GM21515 (cell line): ENCODE measurements at regions not wholly inside any gene's neighbourhood (a gene's known extent, or its start where the extent isn't known, plus 50 kb on each side); places are given as distances from the start of the nearest gene placed in this dataset.

Experiments used
- ATAC-seq: cut with Tn5 transposase; IDR thresholded peaks from one replicate; pipeline ENCODE4 v1.9.1; 2021; ENCODE audit not compliant: unreplicated experiment

DNA sequence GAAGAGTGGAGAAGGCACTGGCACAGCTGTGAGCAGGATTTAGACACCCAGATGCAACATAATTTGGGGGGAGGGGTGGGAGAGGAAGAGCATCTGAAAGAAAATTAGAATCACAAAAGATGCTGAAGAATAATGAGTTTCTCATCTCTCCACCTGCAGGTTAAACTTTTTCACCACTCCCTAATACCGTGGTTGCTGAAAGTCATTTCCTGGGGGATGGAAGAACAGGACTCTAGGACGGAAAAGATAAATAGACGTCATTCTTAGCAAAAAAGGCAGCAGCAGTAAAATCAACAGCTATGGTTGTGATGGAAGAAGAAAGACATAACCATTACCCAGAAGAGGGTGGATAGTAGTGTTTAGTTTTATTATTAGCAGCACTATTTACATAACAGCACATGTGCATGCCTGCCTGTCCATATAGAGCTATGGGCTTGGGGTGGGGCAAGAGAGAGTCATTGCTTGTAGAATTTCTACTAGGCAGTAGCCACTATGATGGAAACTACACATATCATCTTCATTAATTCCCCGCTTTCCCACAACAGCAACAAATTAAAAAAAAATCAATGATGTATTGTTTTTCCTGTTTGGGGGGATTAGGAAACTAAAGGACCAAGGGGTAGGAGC lies 212.2 kb downstream of the TRIB2 start:
- no peak for ATAC-seq

DNA sequence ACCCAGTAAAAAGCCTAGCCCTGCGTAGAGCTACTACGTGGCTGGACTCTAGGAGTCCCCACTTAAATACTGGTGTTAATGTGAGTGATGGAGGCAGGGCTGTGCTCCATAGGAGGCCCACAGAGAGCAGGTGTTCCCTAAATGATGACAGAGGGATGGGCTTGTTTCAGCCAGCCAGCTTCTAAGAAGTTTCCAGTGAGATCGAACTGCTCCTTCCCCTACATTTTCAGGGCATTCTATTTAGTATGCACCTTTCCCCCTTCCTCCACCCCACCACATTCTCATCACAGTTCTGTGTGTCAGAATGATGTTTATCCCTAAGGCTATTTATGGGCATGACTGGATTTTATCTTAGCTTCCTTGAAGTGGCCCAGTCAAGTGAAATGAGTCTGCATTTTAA lies 213.0 kb downstream of the TRIB2 start:
- no peak for ATAC-seq

DNA sequence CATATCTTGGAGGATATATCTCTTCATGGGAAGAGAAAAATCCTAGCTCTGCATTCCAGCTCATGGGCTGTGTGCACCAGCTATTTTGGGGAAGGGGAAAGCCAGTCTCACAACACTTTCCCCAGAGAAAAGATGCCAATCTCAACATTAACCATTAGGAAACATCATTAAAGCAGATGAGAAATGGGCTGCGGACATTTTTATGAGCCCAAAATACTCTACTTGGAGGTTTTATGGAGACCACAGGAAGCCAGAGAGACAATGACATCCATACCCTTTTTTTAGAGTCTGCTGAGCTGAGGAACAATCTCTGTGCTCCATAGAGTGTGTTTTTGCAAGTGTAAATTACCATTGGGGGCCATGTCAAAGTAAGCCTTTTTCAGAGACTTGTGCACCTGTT lies 213.7 kb downstream of the TRIB2 start:
- ATAC-seq: no peak

DNA sequence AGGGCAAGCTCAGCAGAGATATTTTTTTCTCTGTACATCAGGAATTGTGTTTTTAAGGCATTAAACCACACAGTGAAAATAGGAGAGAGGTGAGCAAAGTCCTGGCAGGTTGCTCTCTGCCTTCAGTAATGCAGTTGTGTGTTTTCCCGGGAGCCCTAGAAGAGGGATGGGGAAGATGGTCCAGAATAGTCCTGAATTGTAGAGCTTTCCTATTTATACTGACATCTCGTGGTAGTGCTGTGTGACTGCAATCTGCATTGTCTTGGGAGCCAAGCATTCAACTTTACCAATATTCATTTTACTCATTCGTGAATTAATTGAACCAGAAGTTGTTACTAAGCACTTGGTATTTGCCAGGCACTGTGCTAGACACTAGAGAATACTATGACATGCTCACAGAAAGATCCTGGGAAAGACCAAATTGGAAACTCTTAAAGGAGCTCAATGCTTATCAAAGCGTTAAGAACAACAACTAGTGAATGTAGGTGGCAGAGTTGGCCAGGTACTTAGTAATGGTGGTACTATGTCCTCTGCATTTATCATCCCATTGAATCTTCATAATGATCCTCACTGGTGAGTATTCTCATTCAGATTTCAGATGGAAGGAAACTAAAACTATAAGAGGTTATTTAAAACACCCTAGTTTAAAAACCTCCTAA lies 214.6 kb downstream of the TRIB2 start:
- no peak for ATAC-seq

DNA sequence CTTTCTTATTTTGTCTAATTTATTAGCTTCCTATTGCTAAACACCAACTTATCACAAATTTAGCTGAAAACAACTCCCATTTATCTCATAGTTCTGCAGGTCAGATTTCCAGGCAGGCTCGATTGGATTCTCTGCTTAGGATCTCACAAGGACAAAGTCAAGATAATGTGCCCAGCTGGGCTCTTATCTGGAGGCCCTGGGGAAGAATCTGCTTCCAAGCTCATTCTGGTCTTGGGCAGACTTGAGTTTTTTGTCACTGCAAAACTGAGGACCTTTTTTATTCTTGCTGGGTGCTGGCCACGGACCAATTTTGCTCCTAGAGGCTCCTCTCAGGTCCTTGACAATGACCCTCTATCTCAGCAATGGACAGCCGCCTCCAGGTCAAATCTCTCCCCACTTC lies 215.5 kb downstream of the TRIB2 start:
- no peak for ATAC-seq

DNA sequence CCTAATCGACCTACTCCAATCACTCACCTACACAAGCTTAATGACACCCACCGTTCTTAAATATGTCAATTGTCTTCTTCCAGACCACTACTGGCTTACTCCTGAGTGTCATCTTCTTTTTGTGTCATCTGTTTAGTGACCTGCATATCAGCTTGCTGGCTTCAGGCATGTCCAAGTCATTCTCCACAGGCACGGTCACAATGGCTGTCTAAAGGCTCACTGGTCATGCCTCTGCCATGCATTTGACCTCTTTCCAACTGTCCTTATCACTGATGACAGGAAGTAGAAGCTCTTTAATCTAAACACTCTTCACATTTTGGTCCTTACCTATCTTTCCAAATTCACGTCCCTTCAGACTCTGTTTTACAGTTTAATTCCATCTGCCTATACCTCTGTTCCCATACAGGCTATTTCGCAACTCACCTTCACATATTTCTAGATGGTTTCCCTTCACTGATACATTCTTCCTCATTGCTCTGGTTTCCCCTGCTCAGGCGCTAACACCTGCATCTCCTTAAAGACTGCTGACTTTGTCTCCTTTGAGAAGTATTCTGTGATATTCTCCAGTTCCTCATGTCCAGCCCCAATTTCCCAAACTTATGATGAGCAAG lies 217.5 kb downstream of the TRIB2 start:
- ATAC-seq: no peak

DNA sequence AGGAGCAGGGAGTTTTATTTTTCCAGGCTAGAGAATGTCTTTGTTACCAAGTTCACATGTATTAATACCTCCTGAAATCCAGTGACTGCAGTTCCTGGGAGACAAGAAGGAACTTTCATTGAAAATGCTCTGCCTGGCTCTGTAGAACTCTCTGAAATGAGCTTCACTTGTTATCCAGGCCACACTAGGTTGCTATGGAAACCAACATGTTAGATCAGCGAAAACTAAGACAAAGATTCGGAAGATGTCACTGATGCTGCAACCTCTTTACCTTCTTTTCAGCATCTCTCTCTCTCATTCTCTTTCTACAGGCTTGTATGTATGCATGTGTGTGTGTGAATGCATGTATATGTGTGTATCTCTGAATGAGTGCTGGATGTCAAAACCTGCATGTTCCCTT lies 218.5 kb downstream of the TRIB2 start:
- no peak for ATAC-seq

DNA sequence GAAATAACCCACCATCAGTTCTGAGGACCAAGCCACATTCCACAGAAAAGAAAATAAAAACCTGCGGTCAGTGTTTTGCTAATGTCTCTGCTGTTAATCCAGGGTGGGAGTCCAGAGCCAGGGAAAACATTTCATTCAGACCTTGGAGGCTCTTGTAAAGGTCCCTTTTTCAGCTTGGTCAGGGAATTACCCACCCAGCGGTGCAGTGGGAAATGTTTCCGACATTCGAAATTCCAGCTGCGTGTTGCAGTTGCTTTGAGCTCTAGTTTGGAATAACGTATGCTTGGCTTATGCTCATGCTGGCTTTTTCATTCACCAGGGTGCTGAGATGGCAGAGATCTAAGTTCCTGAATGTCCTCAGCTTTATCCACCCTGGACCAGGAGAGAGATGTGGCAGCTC lies 219.1 kb downstream of the TRIB2 start:
- no peak for ATAC-seq

DNA sequence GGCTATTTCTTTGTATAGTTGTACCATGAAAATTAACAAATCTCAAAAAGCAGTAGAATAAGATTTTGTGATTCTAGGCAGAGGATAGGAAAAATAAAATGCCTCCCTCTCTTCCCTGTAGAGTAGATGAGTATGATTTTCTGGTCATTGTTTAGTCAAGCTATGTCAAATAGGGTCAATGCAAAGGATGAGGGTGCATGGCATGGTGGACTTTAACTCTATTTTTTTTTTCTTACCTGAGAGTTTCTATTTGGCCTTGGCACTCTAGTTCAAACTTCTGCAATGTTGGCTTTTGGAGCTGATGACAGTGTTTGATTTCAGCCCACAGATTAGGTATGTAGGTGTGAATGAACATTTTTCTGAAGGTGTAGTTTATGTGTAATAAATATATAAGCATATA lies 224.5 kb downstream of the TRIB2 start:
- ATAC-seq: no peak

DNA sequence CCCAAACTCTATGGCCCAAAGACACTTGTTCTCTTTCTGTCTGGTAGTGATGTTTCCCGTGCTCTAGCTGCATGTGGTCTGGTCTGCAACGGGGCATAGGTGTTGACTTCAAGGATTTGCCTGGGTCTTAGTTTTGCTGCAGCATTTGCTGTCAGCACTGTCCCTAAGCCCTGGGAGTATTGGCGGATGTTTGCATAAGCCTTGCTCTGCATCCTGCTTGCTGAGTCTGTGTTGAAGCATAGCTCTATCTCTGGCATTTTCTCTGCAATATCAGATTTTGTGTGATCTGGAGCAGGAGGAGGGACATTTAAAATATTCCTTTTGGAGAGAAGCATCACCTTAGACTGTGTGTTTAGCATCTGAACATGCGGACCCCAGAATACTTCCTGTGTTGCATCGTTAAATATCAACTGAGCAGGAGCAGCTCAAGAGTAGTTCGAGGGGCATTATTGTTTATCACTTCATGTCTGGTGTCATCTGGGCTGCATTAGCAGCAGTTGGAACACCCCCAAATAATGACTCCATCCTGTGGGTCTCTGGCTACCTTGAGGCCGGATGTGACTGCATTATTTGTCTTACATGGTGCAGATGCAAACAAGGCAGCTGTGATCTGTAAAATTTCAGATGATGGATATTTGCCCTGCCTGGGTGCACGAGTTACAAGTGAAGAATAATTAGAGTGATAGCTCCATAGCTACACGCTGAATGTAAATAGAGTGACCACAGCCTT lies 231.7 kb downstream of the TRIB2 start:
- peak; percentile 9 for ATAC-seq

DNA sequence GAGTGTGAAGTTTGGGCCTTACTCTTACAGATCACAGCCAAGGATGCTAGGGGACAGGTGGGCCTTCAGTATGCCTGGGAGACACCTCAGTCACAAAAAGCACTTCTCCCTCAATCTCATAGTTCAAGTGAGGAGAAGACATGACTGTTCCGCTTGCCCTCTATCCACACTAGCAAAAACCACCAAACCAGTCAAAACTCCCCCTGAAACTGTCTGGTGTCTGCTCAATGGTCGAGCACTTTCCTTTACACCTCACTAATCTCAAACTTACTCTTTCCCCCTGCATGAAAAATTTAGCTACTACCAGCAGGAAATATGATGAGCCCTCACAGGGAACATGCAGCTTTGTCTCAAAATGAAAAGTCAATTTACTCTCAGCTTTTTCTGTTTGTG lies 232.2 kb downstream of the TRIB2 start:
- peak; percentile 80 for ATAC-seq

DNA sequence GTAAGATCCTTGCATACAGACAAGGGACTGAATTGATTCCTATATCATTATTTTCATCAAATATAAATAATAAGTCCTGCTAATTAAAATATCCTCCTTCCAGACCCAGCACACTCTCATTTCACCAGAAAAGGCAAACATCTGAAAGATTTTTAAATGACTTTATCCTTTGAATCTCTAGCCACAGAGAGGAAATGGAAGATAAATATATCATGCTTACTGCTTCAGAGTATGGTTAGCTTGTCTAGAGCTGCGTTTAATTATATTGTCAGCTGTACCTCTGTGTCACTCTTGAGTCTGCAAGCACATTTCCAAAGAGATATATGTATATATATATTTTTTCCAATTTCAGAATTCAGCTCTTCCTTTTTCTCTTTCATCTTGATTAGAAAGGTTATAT lies 232.7 kb downstream of the TRIB2 start:
- no peak for ATAC-seq

DNA sequence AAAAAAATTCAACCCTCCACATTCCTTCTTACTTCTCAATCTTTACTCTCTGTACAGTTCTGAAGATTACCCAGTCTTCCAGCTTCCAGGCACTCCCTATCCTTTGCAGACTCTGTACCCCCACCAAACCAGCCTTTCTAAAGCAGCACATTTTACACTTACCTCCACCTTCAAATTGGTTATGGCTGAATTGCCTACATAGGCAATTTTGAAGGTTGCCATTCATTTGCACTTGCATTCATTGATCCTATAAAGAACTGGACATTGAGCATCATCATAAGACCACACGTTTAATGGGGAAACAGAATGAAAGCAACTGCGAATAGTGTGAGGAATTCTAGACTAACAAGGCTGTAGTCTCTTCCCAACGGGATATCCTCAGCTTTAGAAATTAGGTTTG lies 233.4 kb downstream of the TRIB2 start:
- ATAC-seq: no peak

DNA sequence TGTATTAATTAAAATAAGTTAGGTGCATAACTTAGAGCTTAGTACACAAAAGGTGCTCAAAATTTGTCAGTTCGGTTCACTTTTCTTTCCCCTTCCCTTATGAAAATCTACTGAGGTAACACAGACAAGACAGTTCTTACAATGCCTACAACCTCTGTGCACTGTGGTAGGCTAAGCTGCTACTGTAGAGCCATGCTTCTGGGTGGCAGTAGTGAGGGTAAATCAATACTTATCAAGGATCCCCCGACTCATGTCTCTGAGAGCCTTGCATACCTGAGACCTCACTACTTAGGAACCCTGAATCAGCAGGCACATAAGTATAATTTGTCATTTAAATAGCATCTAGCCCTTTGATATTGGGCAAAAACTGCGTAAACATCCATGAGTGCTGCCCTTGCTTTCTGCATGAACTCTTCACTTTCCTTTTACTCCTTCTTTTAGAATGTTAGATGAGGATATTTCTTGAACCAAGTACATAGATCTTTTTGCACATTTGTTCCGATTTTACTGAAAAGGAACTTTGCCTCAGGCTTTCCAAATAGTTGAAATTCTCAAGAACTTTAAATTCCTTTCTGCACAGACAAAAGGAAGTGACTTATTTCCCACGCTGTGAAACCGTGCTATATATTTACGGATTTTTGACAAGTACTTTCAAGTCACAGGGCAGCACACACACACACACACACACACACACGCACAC lies 234.4 kb downstream of the TRIB2 start:
- no peak for ATAC-seq

DNA sequence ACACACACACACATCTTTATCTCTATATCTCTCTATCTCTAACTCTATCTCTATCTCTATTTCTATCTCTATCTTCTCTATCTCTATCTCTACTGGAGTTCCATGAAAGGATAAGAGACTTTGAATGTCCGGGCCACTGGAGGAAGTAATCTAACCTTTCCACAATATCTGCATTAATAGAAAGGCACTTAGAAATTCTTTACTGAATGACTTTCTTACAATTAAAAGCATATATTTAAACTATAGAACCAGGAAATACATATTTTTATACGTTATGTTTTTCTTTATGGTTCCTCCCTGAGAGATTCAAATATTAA lies 234.9 kb downstream of the TRIB2 start:
- no peak for ATAC-seq

DNA sequence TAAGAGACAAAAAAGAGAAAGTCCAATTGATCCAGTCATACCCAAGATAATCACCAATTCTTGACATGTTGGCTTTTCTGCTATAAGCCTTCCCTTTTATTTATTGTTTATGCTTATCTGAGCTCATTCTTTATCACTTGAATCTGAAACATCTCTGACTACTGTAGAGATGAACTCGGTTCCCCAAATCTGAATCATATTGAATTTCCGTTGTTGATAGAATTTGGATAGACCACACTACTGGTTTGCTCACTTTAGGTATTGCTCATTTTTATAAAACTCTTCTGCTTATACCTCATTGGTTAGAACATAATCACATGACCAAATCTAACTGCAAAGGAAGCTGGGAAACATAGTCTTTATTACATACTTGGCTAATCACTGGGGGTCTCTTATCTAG lies 236.9 kb downstream of the TRIB2 start:
- no peak for ATAC-seq

DNA sequence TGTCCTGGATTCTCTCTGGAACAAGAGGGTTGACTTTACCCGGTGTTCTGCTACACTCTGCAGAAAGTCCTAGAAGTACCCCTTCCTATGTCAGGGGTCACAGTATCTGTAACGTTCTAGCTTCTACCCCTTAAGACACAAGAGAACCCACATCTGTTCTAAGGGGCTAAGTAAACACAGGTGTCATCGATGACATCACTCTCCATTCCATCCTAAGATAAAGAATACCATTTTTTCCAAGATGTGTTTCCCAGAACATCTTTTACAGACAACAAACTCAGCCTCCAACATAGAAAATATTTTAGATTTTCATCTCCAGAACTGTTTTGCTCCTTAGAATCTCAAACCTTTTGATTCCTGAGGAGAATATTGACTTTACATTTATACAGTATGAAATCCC lies 239.1 kb downstream of the TRIB2 start:
- ATAC-seq: no peak

DNA sequence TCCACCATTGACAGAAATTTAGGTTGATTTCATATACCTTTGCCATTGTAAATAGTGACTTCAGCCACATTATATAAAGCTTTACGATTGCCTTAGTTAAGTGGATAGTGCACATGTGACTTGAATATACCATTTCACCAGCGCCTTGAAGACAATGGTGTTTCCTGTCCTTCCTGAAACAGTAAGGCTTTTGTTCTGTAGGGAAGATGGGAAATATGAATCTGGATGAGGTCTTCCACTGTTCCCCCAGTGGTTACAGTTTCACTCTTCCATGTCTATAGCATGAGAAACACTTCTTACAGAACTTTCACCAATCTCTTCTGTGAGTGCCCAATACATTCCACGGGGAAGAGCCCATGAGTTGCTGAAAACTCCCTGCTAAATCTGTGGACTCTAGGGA lies 240.5 kb downstream of the TRIB2 start:
- ATAC-seq: no peak

DNA sequence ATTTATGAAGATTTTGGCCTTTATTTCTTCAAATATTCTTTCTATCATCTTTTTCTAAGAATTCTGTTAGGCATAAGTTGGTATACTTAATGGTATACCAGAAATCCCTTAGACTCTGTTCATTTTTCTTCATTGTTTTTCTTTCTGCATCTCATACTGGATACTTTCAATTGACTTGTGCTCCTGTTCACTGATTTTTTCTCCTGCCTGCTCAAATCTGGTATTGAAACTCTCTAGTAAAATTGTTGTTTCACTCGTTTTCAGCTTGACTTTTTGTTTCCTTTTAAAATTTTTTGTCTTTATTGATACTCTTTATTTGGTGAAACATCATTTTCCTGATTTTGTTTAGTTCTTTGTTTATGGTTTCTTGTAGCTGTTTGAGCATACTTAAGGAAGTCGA lies 243.2 kb downstream of the TRIB2 start:
- ATAC-seq: no peak

DNA sequence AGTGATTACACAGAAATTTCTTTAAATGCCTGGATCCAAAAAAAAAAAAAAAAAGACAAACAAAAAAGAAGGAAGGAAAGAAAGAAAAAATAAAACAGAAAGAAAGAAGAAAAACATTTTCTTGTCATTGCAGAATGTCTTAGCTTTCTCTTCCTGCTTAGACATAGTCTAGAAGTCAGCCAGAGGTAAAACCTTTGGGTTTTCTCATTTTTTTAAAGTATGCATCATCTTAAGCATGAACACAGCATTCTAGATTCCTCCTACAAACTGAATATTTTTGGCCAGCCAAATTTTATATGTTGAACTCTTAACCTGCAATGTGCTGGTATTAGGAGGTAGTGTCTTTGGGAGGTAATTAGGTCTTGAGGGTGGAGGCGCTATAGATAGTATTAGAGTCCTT lies 243.9 kb downstream of the TRIB2 start:
- ATAC-seq: no peak

DNA sequence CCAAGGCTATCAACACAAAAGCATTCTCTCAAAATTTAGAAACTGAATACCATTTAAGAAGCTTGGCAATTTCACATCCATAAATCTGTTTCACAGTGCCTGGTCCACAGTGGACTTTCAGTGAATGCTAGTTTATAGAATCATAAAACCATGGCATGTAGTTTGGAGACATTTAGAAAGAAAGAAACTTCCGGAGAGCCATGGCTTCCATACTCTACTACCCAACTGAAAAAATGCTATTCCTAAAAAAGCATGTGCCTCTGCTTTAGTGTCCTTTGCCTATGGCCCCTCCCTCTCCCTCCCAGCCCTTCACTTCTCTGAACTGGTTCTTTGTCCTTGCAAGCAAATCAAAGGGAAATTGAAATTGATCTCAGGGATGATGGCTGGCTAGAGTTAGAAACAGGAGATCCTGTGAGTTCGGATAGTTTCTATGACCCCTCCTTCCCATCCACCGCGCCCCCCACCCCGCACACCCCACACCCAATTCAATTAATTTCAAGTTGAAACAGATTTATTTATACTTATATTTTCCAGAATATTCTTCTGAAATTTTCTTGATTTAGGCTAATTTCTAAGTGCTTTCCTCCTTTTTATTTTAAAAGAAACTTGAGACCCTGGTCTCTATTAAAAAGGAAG lies 248.3 kb downstream of the TRIB2 start:
- ATAC-seq: no peak
